Stimulated activated CD4-positive, alpha-beta T cell treated with anti-CD3 and anti-CD28 coated beads, Interleukin-1b, Interleukin-23, amount 100 ng/mL, for 4 hours (primary cell): ENCODE measurements at regions not wholly inside any gene's neighbourhood (a gene's known extent, or its start where the extent isn't known, plus 50 kb on each side); places are given as distances from the start of the nearest gene placed in this dataset.

Experiments
- DNase-seq, 2 donors: peaks; one replicate each; pipeline ENCODE4 v3.0.0-alpha.2; 2020; ENCODE audit warnings: low read depth in 2 of 2

GRCh38 chr6:105453968-105454367 is 51.1 kb upstream of the PREP start:
- no peak for DNase-seq

- DNase-seq = peak; percentile 4 to 13
Observed at GRCh38 chr6:105452924-105453756, 50.3 kb upstream of the PREP start.
